K562 (cell line): ENCODE measurements at regions not wholly inside any gene's neighbourhood (a gene's known extent, or its start where the extent isn't known, plus 50 kb on each side); places are given as distances from the start of the nearest gene placed in this dataset.

Experiments
- CEBPG ChIP-seq, 3 experiments: fragments of 200-800 bp in 1 of 3; sonication (Bioruptor generic) in 1 of 3; sonication (generic) in 1 of 3; formaldehyde crosslinking in 1 of 3; IDR thresholded peaks in 2 of 3; conservative IDR thresholded peaks in 1 of 3; 2 replicates each; pipeline versions ENCODE4 v1.6.1 to v1.8.0; 2016 to 2022; ENCODE audit warnings: missing compliant biosample characterization in 2 of 3, missing genetic modification characterization in 2 of 3, mild to moderate bottlenecking in 1 of 3, missing genetic modification reagents in 1 of 3
- CHD7 ChIP-seq: fragments of 200-600 bp; sonication (generic); IDR thresholded peaks from one replicate; pipeline ENCODE4 v1.6.1; 2012; ENCODE audit warnings: mild to moderate bottlenecking, low read depth, low read length, inconsistent platforms
- ELF4 ChIP-seq: fragments of 450-650 bp; formaldehyde crosslinking; IDR thresholded peaks from 2 replicates; pipeline ENCODE4 v1.4.0; 2022; ENCODE audit warnings: missing genetic modification characterization
- HIVEP1 ChIP-seq: fragments of 250-450 bp; sonication (Bioruptor Pico); IDR thresholded peaks from 2 replicates; pipeline ENCODE4 v1.4.0; 2020; ENCODE audit warnings: mild to moderate bottlenecking
- L3MBTL2 ChIP-seq: fragments of 450-650 bp; IDR thresholded peaks from 2 replicates; pipeline ENCODE4 v1.6.1; 2016; ENCODE audit warnings: mild to moderate bottlenecking, moderate library complexity
- LCOR ChIP-seq: sonication (generic); formaldehyde crosslinking; IDR thresholded peaks from 2 replicates; pipeline ENCODE4 v1.8.0; 2022; ENCODE audit warnings: mild to moderate bottlenecking, missing genetic modification reagents
- NR1H2 ChIP-seq: sonication (generic); formaldehyde crosslinking; IDR thresholded peaks from 2 replicates; pipeline ENCODE4 v1.4.0; 2020; ENCODE audit warnings: mild to moderate bottlenecking, missing genetic modification reagents
- POLR2H ChIP-seq: IDR thresholded peaks from 2 replicates; pipeline ENCODE4 v1.6.1; 2016; ENCODE audit warnings: missing genetic modification characterization, low read depth, mild to moderate bottlenecking, control low read depth, missing compliant biosample characterization, moderate library complexity
- RBM22 ChIP-seq: fragments of 200-400 bp; formaldehyde crosslinking; IDR thresholded peaks from 2 replicates; pipeline ENCODE4 v1.6.1; 2018; ENCODE audit warnings: low read length, low read depth; ENCODE audit not compliant: poor library complexity, severe bottlenecking
- SIN3B ChIP-seq: fragments of 450-650 bp; IDR thresholded peaks from 2 replicates; pipeline ENCODE4 v1.6.1; 2017; ENCODE audit warnings: low read depth, mild to moderate bottlenecking, moderate library complexity
- SMAD1 ChIP-seq: fragments of 150-350 bp; IDR thresholded peaks from 2 replicates; pipeline ENCODE4 v1.6.1; 2014; ENCODE audit warnings: low read length, low read depth; ENCODE audit not compliant: partially characterized antibody
- SRSF7 ChIP-seq: fragments of 200-400 bp; formaldehyde crosslinking; optimal IDR thresholded peaks from 2 replicates; pipeline ENCODE3; 2017; ENCODE audit warnings: mild to moderate bottlenecking, low read depth, low read length
- TAF9B ChIP-seq: fragments of 450-650 bp; IDR thresholded peaks from 2 replicates; pipeline ENCODE4 v1.6.1; 2018; ENCODE audit warnings: mild to moderate bottlenecking; ENCODE audit not compliant: partially characterized antibody
- TAL1 ChIP-seq: fragments of 450-650 bp; IDR thresholded peaks from 2 replicates; pipeline ENCODE4 v1.6.1; 2016; ENCODE audit warnings: mild to moderate bottlenecking
- TEAD4 ChIP-seq, 2 experiments: sonication (generic) in 1 of 2; formaldehyde crosslinking in 1 of 2; IDR thresholded peaks; 2 replicates each; pipeline versions ENCODE4 v1.6.1 to v1.8.0; 2012 to 2022; ENCODE audit warnings: borderline replicate concordance in 1 of 2, inconsistent platforms in 1 of 2, low read length in 1 of 2, mild to moderate bottlenecking in 1 of 2, missing genetic modification reagents in 1 of 2
- ZNF124 ChIP-seq: sonication (generic); formaldehyde crosslinking; IDR thresholded peaks from 2 replicates; pipeline ENCODE4 v1.8.1; 2022; ENCODE audit warnings: missing genetic modification reagents
- ZNF165 ChIP-seq: fragments of 250-450 bp; sonication (Bioruptor Pico); IDR thresholded peaks from 2 replicates; pipeline ENCODE4 v1.4.0; 2020; ENCODE audit warnings: borderline replicate concordance

DNA sequence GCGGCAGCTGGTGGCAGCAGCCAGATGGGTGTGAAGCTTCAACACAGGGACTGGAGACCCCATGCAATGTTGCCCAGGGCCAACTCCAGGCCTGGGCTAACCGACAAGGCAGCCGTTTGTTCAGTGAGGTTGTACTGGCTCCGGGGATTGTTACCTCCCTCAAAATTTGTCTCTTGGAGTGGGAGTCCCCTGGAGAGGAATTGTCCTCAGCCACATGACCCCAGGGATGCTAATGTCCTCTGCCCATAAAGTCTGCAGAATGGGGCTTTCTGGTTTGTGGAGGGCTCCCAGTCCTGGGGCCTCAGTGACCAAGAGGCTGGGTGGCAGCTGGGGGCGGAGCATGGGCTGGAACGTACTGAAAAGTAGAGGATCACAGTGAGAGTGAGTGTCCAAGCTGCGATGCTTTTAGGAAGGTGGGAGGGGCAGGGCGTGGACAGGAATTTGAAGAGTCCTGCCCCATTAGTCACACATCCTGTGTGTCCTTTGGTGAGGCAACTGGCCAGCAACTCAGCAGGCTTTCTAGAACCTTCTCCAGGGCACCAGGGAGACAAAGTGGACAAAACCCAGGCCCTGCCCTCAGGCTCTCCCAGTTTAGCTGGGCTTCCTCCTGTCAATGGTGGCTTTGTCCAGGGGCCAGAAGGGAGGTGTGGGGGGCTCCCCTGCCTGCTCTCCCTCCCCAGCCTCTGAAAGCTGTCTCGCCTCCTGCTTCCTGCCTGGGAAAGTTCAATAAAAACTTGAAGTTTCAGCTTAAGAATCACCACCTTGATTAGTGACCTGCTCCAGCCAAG, 114.0 kb downstream of the NSG2 start (continued):
- TF ChIP-seq POLR2H (tag) = peak; percentile 51; the same call in 1 of the 2 replicates
- TF ChIP-seq ZNF124 (CRISPR knock-in tag) = no peak
- TF ChIP-seq LCOR (CRISPR knock-in tag) = no peak
- no peak for TF ChIP-seq TAF9B
- TF ChIP-seq SRSF7 = no peak
- TF ChIP-seq SMAD1 = no peak
- TF ChIP-seq L3MBTL2 = 0 out of 2 replicates have a peak, but pooled peaks have one; percentile 24
- no peak for TF ChIP-seq ELF4 (CRISPR knock-in tag)
- peak; percentile 30; the same call in 1 of the 2 replicates for TF ChIP-seq TEAD4 (IDR thresholded peaks at IDR 0.05; ENCODE audit: low read length)
- TF ChIP-seq TEAD4 (CRISPR knock-in tag; IDR thresholded peaks at IDR 0.05; ENCODE audit: borderline replicate concordance) = no peak
- TF ChIP-seq SIN3B = no peak
- TF ChIP-seq CHD7 = no peak
- peak; percentile 22; the same call in 1 of the 2 replicates for TF ChIP-seq CEBPG (CRISPR knock-in tag; IDR thresholded peaks at IDR 0.05)
- TF ChIP-seq CEBPG (tag; conservative IDR thresholded peaks at IDR 0.05 in 1 of 2, IDR thresholded peaks at IDR 0.05 in 1 of 2) = peak in 1 of 2 experiments; percentile 82; a peak in 2 of 4 replicates
- no peak for TF ChIP-seq RBM22
- TF ChIP-seq NR1H2 (CRISPR knock-in tag) = no peak
- no peak for TF ChIP-seq HIVEP1 (CRISPR knock-in tag)
- TF ChIP-seq ZNF165 = no peak
- TF ChIP-seq TAL1 = no peak
